GM12873 (cell line): ENCODE measurements at regions not wholly inside any gene's neighbourhood (a gene's known extent, or its start where the extent isn't known, plus 50 kb on each side); places are given as distances from the start of the nearest gene placed in this dataset.

ENCODE experiments used
- CTCF ChIP-seq: IDR thresholded peaks from 2 replicates; pipeline ENCODE4 v1.5.1; 2012; ENCODE audit warnings: low read depth, mild to moderate bottlenecking, moderate library complexity, low read length, control low read depth; ENCODE audit not compliant: insufficient read depth; ENCODE audit errors: missing control alignments

- TF ChIP-seq CTCF = no peak
These were observed 147.7 kb downstream of the CHD1L start for GRCh38 chr1:147390185-147390542.

- no peak for TF ChIP-seq CTCF
These were observed 148.6 kb downstream of the CHD1L start for GRCh38 chr1:147391114-147391513.

- no peak for TF ChIP-seq CTCF
These were observed 131.4 kb upstream of the BCL9 start for GRCh38 chr1:147409886-147410285.

- TF ChIP-seq CTCF = no peak
These were observed 128.1 kb upstream of the BCL9 start for GRCh38 chr1:147413110-147413605.

- TF ChIP-seq CTCF = no peak
These were observed 126.7 kb upstream of the BCL9 start for GRCh38 chr1:147414505-147415163.

GRCh38 chr1:147417024-147417423 is 124.3 kb upstream of the BCL9 start:
- TF ChIP-seq CTCF = no peak

GRCh38 chr1:147434921-147435320 is 106.4 kb upstream of the BCL9 start:
- no peak for TF ChIP-seq CTCF
